ENCODE measurements at regions not wholly inside any gene's neighbourhood (a gene's known extent, or its start where the extent isn't known, plus 50 kb on each side); places are given as distances from the start of the nearest gene placed in this dataset.

DNA sequence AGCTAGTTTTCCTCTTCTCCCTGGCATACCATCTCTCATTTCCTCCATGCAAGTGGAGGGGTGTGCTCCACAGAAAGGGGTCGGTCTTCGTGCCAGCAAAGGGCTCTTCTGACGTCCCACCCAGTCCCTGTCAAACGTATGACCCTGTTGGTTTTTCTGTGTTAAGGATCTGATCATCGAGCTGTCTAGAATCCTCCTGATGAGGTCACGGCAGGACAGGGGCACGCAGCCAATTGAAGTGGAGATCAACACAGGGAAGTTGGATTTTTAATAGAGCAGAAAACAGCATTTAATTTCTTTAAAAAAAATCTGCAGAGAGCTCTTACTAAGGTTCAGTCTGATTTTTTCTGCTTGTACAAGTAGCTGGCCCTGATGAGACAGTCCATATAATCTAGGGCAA is 339.4 kb downstream of the TEX29 start:
- TF ChIP-seq, protein P1, sequence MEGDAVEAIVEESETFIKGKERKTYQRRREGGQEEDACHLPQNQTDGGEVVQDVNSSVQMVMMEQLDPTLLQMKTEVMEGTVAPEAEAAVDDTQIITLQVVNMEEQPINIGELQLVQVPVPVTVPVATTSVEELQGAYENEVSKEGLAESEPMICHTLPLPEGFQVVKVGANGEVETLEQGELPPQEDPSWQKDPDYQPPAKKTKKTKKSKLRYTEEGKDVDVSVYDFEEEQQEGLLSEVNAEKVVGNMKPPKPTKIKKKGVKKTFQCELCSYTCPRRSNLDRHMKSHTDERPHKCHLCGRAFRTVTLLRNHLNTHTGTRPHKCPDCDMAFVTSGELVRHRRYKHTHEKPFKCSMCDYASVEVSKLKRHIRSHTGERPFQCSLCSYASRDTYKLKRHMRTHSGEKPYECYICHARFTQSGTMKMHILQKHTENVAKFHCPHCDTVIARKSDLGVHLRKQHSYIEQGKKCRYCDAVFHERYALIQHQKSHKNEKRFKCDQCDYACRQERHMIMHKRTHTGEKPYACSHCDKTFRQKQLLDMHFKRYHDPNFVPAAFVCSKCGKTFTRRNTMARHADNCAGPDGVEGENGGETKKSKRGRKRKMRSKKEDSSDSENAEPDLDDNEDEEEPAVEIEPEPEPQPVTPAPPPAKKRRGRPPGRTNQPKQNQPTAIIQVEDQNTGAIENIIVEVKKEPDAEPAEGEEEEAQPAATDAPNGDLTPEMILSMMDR (IDR thresholded peaks at IDR 0.05), result no peak
- no peak for TF ChIP-seq EP300 (IDR thresholded peaks at IDR 0.05)
- TF ChIP-seq POLR2A (IDR thresholded peaks at IDR 0.05), result no peak
- TF ChIP-seq POLR2AphosphoS5 (IDR thresholded peaks at IDR 0.05), result no peak

Data from stomach (tissue), 4 donors.